Gastroesophageal sphincter (tissue), 4 donors: ENCODE measurements at regions not wholly inside any gene's neighbourhood (a gene's known extent, or its start where the extent isn't known, plus 50 kb on each side); places are given as distances from the start of the nearest gene placed in this dataset.
A peak's percentile ranks its signal among the peaks of the same experiment; 100 is the strongest.

Source experiments
- ATAC-seq: fragments of 150-250 bp; one replicate; pipeline ENCODE4 v1.9.1; 2016; ENCODE audit warnings: mild to moderate bottlenecking, moderate library complexity
- H3K27ac ChIP-seq, 4 donors: fragments of 200-600 bp; sonication (generic) in 3 of 4; 1 replicate in 3 of 4; 2 replicates in 1 of 4; pipeline ENCODE4 v1.5.1; 2016 to 2019
- H3K27me3 ChIP-seq: fragments of 200-600 bp; sonication (generic); one replicate; pipeline ENCODE4 v1.5.1; 2019
- H3K36me3 ChIP-seq, 2 donors: fragments of 200-600 bp; sonication (generic); one replicate each; pipeline ENCODE4 v1.5.1; 2019; ENCODE audit warnings: control low read depth in 1 of 2
- H3K4me1 ChIP-seq, 3 donors: fragments of 200-600 bp; sonication (generic); 1 replicate in 2 of 3; 2 replicates in 1 of 3; pipeline ENCODE4 v1.5.1; 2016 to 2019; ENCODE audit warnings: control low read depth in 2 of 3
- H3K4me3 ChIP-seq, 2 donors: fragments of 200-600 bp; sonication (generic); one replicate each; pipeline ENCODE4 v1.5.1; 2019; ENCODE audit warnings: mild to moderate bottlenecking in 1 of 2, moderate library complexity in 1 of 2
- H3K9me3 ChIP-seq, 3 donors: fragments of 200-600 bp; sonication (generic); one replicate each; pipeline ENCODE4 v1.5.1; 2017 to 2019; ENCODE audit warnings: control low read depth in 2 of 3
- EP300 ChIP-seq: sonication (generic); formaldehyde crosslinking; IDR thresholded peaks from one replicate; pipeline ENCODE4 v1.6.1; 2017; ENCODE audit warnings: antibody characterized with exemption, mild to moderate bottlenecking
- POLR2A ChIP-seq, 2 donors: fragments of 450-650 bp; IDR thresholded peaks; one replicate each; pipeline ENCODE4 v1.6.1; 2017; ENCODE audit warnings: antibody characterized with exemption in 2 of 2, mild to moderate bottlenecking in 2 of 2, moderate library complexity in 1 of 2
- POLR2AphosphoS5 ChIP-seq: sonication (generic); formaldehyde crosslinking; IDR thresholded peaks from one replicate; pipeline ENCODE4 v1.6.1; 2017; ENCODE audit warnings: antibody characterized with exemption
- WGBS, 2 donors: methylation state at CpG; one replicate each; pipeline ENCODE4 v1.1.5; 2018; ENCODE audit warnings: low coverage in 1 of 2; 5-methylcytosine and 5-hydroxymethylcytosine counted together
- TF ChIP-seq, protein P1 (sequence below), 4 experiments: fragments of 200-600 bp in 2 of 4; fragments of 450-650 bp in 2 of 4; sonication (generic) in 1 of 4; IDR thresholded peaks; one replicate each; pipeline ENCODE4 v1.5.1; 2017 to 2019; ENCODE audit warnings: antibody characterized with exemption in 4 of 4, mild to moderate bottlenecking in 2 of 4, moderate library complexity in 2 of 4

GRCh38 chr4:178241601-178242118 lies 799.4 kb upstream of the AGA start:
- Histone ChIP-seq H3K9me3 (peaks cover 0 to 16% (median 0%) of the 10 kb centered on the region in 3 donors), H3K36me3 (no peaks in the 10 kb centered on the region), H3K4me1 (no peaks in the 10 kb centered on the region), H3K4me3 (no peak overlapping the region), H3K27me3 (no peaks in the 10 kb centered on the region), H3K27ac (no peak overlapping the region)
- WGBS, 2 donors: no CpG with 5 or more reads among the region's 3 CpGs
- no peak for TF ChIP-seq EP300
- no peak for TF ChIP-seq POLR2A (IDR thresholded peaks at IDR 0.05)
- TF ChIP-seq, protein P1, sequence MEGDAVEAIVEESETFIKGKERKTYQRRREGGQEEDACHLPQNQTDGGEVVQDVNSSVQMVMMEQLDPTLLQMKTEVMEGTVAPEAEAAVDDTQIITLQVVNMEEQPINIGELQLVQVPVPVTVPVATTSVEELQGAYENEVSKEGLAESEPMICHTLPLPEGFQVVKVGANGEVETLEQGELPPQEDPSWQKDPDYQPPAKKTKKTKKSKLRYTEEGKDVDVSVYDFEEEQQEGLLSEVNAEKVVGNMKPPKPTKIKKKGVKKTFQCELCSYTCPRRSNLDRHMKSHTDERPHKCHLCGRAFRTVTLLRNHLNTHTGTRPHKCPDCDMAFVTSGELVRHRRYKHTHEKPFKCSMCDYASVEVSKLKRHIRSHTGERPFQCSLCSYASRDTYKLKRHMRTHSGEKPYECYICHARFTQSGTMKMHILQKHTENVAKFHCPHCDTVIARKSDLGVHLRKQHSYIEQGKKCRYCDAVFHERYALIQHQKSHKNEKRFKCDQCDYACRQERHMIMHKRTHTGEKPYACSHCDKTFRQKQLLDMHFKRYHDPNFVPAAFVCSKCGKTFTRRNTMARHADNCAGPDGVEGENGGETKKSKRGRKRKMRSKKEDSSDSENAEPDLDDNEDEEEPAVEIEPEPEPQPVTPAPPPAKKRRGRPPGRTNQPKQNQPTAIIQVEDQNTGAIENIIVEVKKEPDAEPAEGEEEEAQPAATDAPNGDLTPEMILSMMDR (IDR thresholded peaks at IDR 0.05): no peak
- TF ChIP-seq POLR2AphosphoS5: no peak
- ATAC-seq: peak; percentile 22

GRCh38 chr4:178242655-178243054 lies 800.4 kb upstream of the AGA start:
- Histone ChIP-seq H3K27me3 (no peaks in the 10 kb centered on the region), H3K4me1 (no peaks in the 10 kb centered on the region), H3K36me3 (no peaks in the 10 kb centered on the region), H3K4me3 (no peak overlapping the region), H3K27ac (no peak overlapping the region), H3K9me3 (peaks cover 0 to 16% (median 0%) of the 10 kb centered on the region in 3 donors)
- TF ChIP-seq EP300: no peak
- TF ChIP-seq POLR2AphosphoS5: no peak
- no peak for TF ChIP-seq POLR2A (IDR thresholded peaks at IDR 0.05)
- TF ChIP-seq, protein P1 (IDR thresholded peaks at IDR 0.05): no peak
- ATAC-seq: no peak
- WGBS, 2 donors: 80% methylated on average over 1 of the region's 6 CpGs; no CpG with 5 or more reads in 1 of the 2 donors

- no peak overlapping the region for H3K27ac ChIP-seq
- WGBS, 2 donors: 67 to 95% methylated on average over 1 of the region's 1 CpG
Measured at GRCh38 chr4:178244785-178245184, 802.5 kb upstream of the AGA start.

DNA sequence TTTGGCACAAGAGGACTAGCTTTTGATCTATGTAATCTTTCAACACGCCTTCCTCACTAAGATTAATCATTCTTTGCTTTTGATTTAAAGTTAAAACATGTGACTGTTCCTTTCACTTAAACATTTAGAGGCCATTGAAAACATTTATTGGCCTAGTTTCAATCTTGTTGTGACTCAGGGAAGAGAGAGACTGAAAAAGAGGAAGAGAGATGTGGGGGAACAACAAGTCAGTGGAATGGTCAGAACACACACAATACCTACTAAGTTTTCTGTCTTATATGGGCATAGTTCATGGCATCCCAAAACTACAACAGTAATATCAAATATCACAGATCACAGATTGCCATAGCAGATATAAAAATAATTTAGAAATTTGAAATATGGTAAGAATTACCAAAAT lies 812.9 kb upstream of the AGA start:
- H3K4me3 ChIP-seq: no peak overlapping the region
- H3K9me3 ChIP-seq: no peaks in the 10 kb centered on the region
- WGBS, 2 donors: 38% methylated on average over 1 of the region's 1 CpG; no CpG with 5 or more reads in 1 of the 2 donors
- no peak for ATAC-seq
- TF ChIP-seq POLR2A (IDR thresholded peaks at IDR 0.05) (no peak), EP300 (no peak), POLR2AphosphoS5 (no peak)
- TF ChIP-seq, protein P1 (IDR thresholded peaks at IDR 0.05): no peak
- H3K27me3 ChIP-seq: no peaks in the 10 kb centered on the region
- H3K36me3 ChIP-seq: no peaks in the 10 kb centered on the region
- H3K4me1 ChIP-seq: no peaks in the 10 kb centered on the region
- H3K27ac ChIP-seq: no peak overlapping the region

More at GRCh38 chr4:178244785-178245184, 802.5 kb upstream of the AGA start:
- no peak for TF ChIP-seq POLR2A (IDR thresholded peaks at IDR 0.05)
- TF ChIP-seq POLR2AphosphoS5: no peak
- TF ChIP-seq EP300: no peak
- TF ChIP-seq, protein P1 (IDR thresholded peaks at IDR 0.05): no peak
- H3K36me3 ChIP-seq: no peaks in the 10 kb centered on the region
- H3K9me3 ChIP-seq: peaks cover 0 to 16% (median 0%) of the 10 kb centered on the region in 3 donors
- ATAC-seq: no peak
- no peaks in the 10 kb centered on the region for H3K4me1 ChIP-seq
- no peaks in the 10 kb centered on the region for H3K27me3 ChIP-seq
- no peak overlapping the region for H3K4me3 ChIP-seq

DNA sequence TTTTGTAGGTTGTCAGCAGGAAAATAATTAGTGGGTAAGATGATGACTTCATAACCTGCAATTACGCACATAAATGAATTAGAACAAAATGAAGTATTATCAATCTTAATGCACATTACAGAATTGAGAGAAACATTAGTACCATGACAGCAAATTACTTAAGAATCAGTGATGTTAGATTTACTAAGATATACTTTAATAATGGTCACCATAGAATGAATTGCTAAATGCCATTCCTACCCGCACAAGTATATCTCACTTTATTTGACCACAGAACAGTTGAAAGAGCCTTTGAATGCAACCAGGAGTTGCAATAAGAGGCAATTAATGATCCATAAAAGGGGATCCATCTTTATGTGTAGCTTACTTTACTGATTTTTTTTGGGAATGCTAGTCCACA lies 816.4 kb upstream of the AGA start:
- 83 to 95% methylated on average over 2 of the region's 2 CpGs for WGBS, 2 donors
- Histone ChIP-seq H3K9me3 (peaks cover 0 to 3% (median 0%) of the 10 kb centered on the region in 3 donors), H3K4me1 (no peaks in the 10 kb centered on the region), H3K27me3 (no peaks in the 10 kb centered on the region), H3K36me3 (no peaks in the 10 kb centered on the region), H3K4me3 (no peak overlapping the region), H3K27ac (no peak overlapping the region)
- no peak for ATAC-seq
- TF ChIP-seq POLR2AphosphoS5 (no peak), EP300 (no peak), POLR2A (IDR thresholded peaks at IDR 0.05) (no peak)
- TF ChIP-seq, protein P1 (IDR thresholded peaks at IDR 0.05): no peak
